Esophagus (tissue), 2 donors: ENCODE measurements at regions not wholly inside any gene's neighbourhood (a gene's known extent, or its start where the extent isn't known, plus 50 kb on each side); places are given as distances from the start of the nearest gene placed in this dataset.

Experiments used
- H3K27ac ChIP-seq, 2 donors: one replicate each; pipeline ENCODE4 v1.5.1; 2013; ENCODE audit warnings: low read depth in 2 of 2, mild to moderate bottlenecking in 2 of 2, inconsistent platforms in 1 of 2, low read length in 1 of 2, moderate library complexity in 1 of 2
- H3K27me3 ChIP-seq, 2 donors: one replicate each; pipeline ENCODE4 v1.6.1; 2013; ENCODE audit warnings: low read length in 2 of 2, control low read depth in 1 of 2, mild to moderate bottlenecking in 1 of 2; ENCODE audit not compliant: insufficient read depth in 2 of 2, control insufficient read depth in 1 of 2
- H3K36me3 ChIP-seq, 2 donors: one replicate each; pipeline ENCODE4 v1.6.1; 2013; ENCODE audit warnings: low read length in 1 of 2; ENCODE audit not compliant: control insufficient read depth in 2 of 2, insufficient read depth in 2 of 2
- H3K4me1 ChIP-seq, 2 donors: one replicate each; pipeline ENCODE4 v1.6.1; 2013; ENCODE audit warnings: low read length in 1 of 2; ENCODE audit not compliant: control insufficient read depth in 2 of 2, insufficient read depth in 2 of 2
- H3K4me3 ChIP-seq, 2 donors: one replicate each; pipeline ENCODE4 v1.5.1; 2013; ENCODE audit warnings: low read length in 2 of 2, mild to moderate bottlenecking in 2 of 2, low read depth in 1 of 2, moderate library complexity in 1 of 2
- H3K9me3 ChIP-seq, 2 donors: one replicate each; pipeline ENCODE4 v1.6.1; 2013; ENCODE audit warnings: mild to moderate bottlenecking in 2 of 2, low read depth in 1 of 2, low read length in 1 of 2, moderate library complexity in 1 of 2; ENCODE audit not compliant: control insufficient read depth in 2 of 2, insufficient read depth in 1 of 2
- WGBS, 2 donors: extraction: QIAGEN DNeasy Blood & Tissue Kit; methylation state at CpG; one replicate each; pipeline ENCODE4 v1.1.7; 2013; 5-methylcytosine and 5-hydroxymethylcytosine counted together
- donor health status: healthy with polysubstance abuse.
- donor health status: Bipolar disorder and iron deficiency.

DNA sequence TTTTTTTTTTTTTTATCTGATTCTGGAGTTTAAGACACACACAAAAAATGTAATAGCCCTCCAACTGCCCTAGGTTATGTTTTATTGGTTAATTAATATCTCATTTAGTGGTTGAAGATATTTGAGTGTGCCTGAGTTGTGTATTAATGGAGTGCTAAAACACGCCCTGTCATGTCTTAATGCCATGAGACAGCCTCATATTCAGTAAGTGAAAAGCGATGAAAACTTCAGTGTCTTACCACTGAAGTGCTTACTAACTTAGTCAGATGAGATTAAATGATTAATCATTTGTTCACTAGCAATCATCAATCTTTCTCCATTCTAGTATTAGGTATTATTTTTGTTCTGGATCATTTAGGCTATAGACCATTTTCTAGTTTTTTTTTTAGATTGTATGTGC lies 544.7 kb upstream of the ROBO2 start:
- Histone ChIP-seq H3K4me3 (no peak overlapping the region), H3K4me1 (no peaks in the 10 kb centered on the region), H3K27me3 (no peaks in the 10 kb centered on the region), H3K9me3 (no peaks in the 10 kb centered on the region), H3K27ac (no peak overlapping the region), H3K36me3 (no peaks in the 10 kb centered on the region)
- 52 to 55% methylated on average over 2 of the region's 2 CpGs for WGBS, 2 donors

DNA sequence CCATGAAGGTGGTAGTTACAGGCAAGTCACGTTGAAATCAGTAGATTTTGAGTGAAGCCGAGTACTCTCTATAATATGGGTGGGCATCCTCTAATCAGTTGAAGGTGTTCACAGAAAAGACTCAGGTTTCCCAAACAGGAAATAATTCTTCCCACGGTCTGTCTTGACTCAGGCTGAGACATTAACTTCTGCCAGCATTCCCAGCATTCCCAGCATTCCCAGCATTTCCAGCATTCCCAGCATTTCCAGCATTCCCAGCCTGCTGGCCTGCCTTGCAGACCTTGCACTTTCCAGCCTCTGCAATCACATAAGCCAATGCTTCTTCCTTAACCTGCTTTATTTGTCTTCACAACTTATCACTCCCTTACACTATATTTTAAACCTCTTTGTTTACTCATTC lies 542.3 kb upstream of the ROBO2 start:
- Histone ChIP-seq H3K4me3 (no peak overlapping the region), H3K27me3 (no peaks in the 10 kb centered on the region), H3K4me1 (no peaks in the 10 kb centered on the region), H3K27ac (no peak overlapping the region), H3K36me3 (no peaks in the 10 kb centered on the region), H3K9me3 (no peaks in the 10 kb centered on the region)
- 63 to 69% methylated on average over 3 of the region's 3 CpGs for WGBS, 2 donors

DNA sequence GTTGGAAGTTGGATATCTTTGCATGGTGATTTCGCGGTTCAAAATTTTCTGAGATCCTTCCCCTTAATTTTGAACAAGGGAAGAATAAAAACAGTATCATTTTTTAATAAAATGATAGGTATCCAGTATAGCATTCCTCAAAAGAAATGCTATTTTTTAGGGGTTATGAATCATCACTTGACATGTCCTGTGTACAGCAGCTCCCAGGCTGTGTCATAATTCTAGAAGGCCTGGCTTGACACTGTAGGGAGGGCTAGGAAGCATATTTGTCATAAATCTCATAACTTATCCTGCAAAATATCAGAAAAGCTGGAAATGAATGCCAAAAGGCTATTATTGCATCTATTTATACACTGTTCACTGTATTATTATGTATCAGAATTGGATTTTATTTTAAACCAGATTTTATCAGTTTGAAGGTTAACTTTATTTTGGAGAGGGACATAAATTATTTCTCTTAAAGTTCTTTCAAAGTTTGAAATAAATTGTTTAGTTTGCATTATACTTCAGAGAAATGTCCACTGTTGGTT lies 539.1 kb upstream of the ROBO2 start:
- Histone ChIP-seq H3K4me3 (no peak overlapping the region), H3K27me3 (no peaks in the 10 kb centered on the region), H3K27ac (no peak overlapping the region), H3K36me3 (no peaks in the 10 kb centered on the region), H3K4me1 (no peaks in the 10 kb centered on the region), H3K9me3 (no peaks in the 10 kb centered on the region)
- 93 to 98% methylated on average over 2 of the region's 2 CpGs for WGBS, 2 donors

DNA sequence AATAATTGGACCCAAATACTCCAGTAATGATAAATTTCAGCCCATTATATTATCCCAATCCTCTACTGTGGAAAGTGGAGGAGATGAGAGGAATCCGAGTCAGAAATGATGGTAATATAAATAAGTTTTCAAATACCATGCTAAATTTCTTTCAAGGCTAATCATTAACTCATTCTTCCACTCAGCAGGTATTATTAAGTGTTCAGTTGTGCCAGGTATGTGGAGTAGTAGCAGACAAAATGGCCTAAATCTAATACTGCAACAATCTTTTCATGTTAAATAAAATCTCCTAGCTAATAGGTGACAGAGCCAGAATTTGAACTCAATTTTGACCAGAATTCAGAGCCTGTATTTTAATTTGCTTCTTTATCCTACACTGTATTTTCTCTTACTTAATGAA lies 538.6 kb upstream of the ROBO2 start:
- WGBS, 2 donors = 32 to 39% methylated on average over 1 of the region's 1 CpG
- Histone ChIP-seq H3K36me3 (no peaks in the 10 kb centered on the region), H3K27ac (no peak overlapping the region)

DNA sequence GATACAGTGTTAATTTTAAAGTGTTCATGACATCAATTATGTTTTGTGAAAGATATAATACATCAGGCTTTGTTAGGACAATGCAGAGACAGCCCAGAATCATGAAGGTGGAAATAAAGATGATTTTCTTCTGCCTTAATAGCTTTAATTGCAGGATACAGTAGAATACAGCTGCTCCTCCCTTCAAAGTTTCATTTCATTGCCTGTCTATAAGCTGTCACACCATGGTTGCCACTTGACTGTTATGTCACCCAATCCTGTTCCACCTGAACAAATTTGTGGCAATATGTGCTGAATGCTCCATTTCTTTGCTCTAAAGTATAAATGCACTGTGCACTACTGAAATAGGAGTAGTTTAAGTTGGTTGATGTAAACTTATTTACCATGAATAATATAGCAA lies 537.8 kb upstream of the ROBO2 start:
- no peaks in the 10 kb centered on the region for H3K27me3 ChIP-seq
- H3K36me3 ChIP-seq = no peaks in the 10 kb centered on the region
- no peak overlapping the region for H3K27ac ChIP-seq
- no peaks in the 10 kb centered on the region for H3K4me1 ChIP-seq
- no peak overlapping the region for H3K4me3 ChIP-seq
- H3K9me3 ChIP-seq = no peaks in the 10 kb centered on the region

More for the DNA sequence above, 538.6 kb upstream of the ROBO2 start:
- no peaks in the 10 kb centered on the region for H3K4me1 ChIP-seq
- H3K27me3 ChIP-seq = no peaks in the 10 kb centered on the region
- H3K4me3 ChIP-seq = no peak overlapping the region
- no peaks in the 10 kb centered on the region for H3K9me3 ChIP-seq

DNA sequence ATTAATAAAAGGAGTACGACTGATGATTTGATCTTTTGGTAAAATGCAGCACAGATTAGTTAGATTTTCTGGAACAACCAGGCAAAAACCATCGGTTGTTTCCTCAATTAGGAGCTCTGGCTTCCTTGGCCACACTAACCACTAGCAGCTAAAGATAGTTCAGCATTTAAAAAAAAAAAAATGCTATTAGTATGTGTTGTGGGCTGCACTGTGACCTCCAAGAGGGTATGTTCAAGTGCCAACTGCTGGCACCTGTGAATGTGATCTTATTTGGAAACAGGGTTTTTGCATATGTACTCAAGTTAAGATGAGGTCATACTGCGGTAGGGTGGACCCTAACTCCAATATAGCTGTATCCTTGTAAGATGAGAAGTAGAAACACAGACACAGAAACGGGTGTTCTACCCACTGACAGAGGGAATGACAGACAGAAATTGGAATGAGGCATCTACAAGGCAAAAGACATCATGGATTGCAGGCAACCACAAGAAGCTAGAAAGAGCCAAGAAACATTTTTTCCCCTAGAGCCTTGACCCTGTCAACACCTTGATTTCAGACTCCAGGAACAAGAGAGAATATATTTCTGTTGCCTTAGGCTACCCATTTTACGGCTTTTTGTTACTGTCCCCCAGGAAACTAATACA lies 534.6 kb upstream of the ROBO2 start:
- WGBS, 2 donors = 70 to 81% methylated on average over 5 of the region's 5 CpGs
- Histone ChIP-seq H3K27ac (no peak overlapping the region), H3K4me3 (no peak overlapping the region)

DNA sequence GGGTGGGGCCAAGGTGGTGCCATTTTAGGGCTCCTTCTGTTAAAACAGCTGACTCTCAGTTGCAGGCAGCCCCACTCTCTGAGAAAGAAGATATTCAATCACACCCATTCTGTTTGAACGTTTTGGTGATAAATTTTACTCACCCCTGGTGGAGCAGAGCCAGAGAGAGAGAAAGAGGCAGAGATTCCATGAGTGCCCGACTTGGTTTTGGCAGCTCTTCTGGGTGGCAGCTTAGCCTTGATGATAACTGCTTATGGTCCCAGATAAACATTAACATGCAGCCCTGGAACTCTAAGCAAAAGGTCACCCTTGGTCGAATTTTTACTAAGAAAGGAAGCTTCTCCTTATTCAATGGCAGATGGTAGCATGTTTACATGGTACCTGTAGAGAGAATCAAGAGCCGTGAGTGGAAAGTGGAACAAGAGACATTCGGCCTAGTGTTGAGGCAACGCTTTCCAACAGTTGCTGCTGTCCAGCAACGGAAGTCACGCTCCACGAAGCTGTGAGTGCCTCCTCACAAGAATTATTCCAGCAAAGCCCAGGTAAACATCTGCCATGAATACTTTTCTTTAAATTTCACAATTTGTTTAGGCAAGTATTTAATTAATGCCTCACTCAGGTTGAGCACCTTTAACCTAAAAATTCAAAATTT lies 530.6 kb upstream of the ROBO2 start:
- no peaks in the 10 kb centered on the region for H3K36me3 ChIP-seq
- no peak overlapping the region for H3K4me3 ChIP-seq
- H3K4me1 ChIP-seq = no peaks in the 10 kb centered on the region
- 70 to 71% methylated on average over 9 of the region's 9 CpGs for WGBS, 2 donors
- no peaks in the 10 kb centered on the region for H3K27me3 ChIP-seq
- H3K9me3 ChIP-seq = no peaks in the 10 kb centered on the region
- H3K27ac ChIP-seq = no peak overlapping the region

More for the DNA sequence above, 534.6 kb upstream of the ROBO2 start:
- no peaks in the 10 kb centered on the region for H3K27me3 ChIP-seq
- H3K9me3 ChIP-seq = no peaks in the 10 kb centered on the region
- no peaks in the 10 kb centered on the region for H3K36me3 ChIP-seq
- no peaks in the 10 kb centered on the region for H3K4me1 ChIP-seq

DNA sequence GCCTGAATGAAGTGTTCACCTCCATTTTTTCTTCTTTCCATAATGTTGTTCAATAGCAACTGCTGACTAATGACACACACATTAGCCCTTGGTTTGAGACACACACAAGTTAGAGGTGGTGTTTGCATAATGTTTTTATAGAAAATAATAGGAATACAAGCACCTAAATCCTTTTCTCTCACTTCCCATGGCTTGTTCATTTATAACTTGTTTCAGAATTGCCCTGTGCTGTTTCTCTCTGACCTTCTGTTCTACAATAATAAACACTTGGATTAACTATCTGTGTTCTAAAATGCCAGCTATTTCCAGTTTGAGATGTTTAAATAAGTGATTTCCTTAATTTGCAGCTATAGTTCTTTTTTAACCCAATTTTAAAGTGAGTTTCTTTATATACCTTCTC lies 525.1 kb upstream of the ROBO2 start:
- no peak overlapping the region for H3K4me3 ChIP-seq
- H3K27ac ChIP-seq = no peak overlapping the region
- no peaks in the 10 kb centered on the region for H3K4me1 ChIP-seq
- H3K36me3 ChIP-seq = no peaks in the 10 kb centered on the region
- no peaks in the 10 kb centered on the region for H3K9me3 ChIP-seq
- no peaks in the 10 kb centered on the region for H3K27me3 ChIP-seq

DNA sequence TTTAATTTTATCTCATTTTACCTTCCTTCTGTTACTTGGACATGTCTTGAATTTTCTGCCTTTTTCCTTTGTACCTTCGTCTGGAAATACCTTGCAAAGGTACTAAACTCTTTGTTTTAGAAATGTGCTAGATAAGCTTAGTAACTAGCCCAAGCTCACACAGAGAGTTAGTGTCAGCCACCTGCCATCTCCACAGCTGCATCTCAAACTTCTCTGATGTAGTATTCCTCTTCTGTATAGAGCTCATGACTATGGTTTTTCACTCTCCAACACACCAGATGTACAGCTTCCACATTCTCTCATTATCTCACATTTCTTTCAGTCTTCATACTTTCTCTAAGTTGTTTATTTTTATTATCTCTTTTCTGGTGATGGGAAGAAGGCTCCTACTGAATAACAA lies 516.6 kb upstream of the ROBO2 start:
- Histone ChIP-seq H3K9me3 (no peaks in the 10 kb centered on the region), H3K36me3 (no peaks in the 10 kb centered on the region), H3K4me3 (no peak overlapping the region), H3K4me1 (no peaks in the 10 kb centered on the region), H3K27me3 (no peaks in the 10 kb centered on the region), H3K27ac (no peak overlapping the region)
- WGBS, 2 donors = 54 to 55% methylated on average over 1 of the region's 1 CpG

DNA sequence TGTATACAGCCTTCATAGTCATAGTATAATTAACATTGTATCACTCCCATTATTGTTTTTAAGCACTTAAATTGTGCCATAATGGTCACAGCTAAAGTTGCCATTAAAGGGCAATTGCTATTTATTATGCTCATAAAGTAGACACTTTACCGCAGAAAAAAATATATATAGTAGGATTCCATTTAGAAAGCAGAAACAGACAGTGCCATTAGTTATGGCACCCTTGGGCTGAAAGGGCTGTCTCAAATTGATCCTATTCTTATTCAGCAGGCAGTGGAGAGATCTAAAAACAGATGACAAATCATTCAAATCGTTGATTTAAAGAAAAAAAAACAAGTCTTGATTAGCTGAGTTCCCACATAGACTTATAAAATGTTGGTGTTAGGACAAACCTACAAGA lies 514.2 kb upstream of the ROBO2 start:
- Histone ChIP-seq H3K4me3 (no peak overlapping the region), H3K4me1 (no peaks in the 10 kb centered on the region), H3K36me3 (no peaks in the 10 kb centered on the region), H3K27ac (no peak overlapping the region), H3K27me3 (no peaks in the 10 kb centered on the region), H3K9me3 (no peaks in the 10 kb centered on the region)
- 87 to 88% methylated on average over 2 of the region's 2 CpGs for WGBS, 2 donors
